ENCODE measurements at regions not wholly inside any gene's neighbourhood (a gene's known extent, or its start where the extent isn't known, plus 50 kb on each side); places are given as distances from the start of the nearest gene placed in this dataset.
A peak's percentile ranks its signal among the peaks of the same experiment; 100 is the strongest.

- H3K4me2 ChIP-seq (ENCODE audit: low read length), result no peak overlapping the region
These were observed 485.9 kb upstream of the JAG1 start for GRCh38 chr20:11159728-11160127.

GRCh38 chr20:11162026-11162775 lies 488.4 kb upstream of the JAG1 start:
- Histone ChIP-seq H3K79me2 (ENCODE audit: insufficient read depth, low read length) (no peaks in the 10 kb centered on the region), H3K27me3 (ENCODE audit: insufficient read depth, low read length) (no peaks in the 10 kb centered on the region), H3K4me3 (ENCODE audit: insufficient read depth, low read depth, low read length) (no peak overlapping the region), H3K9ac (ENCODE audit: low read length) (no peak overlapping the region), H3K27ac (ENCODE audit: low read depth, low read length) (no peak overlapping the region), H4K20me1 (ENCODE audit: insufficient read depth, low read length) (no peaks in the 10 kb centered on the region), H3K9me3 (ENCODE audit: insufficient read depth, low read depth, low read length) (no peaks in the 10 kb centered on the region), H2AFZ (ENCODE audit: low read depth, low read length) (no peak overlapping the region), H3K4me1 (ENCODE audit: insufficient read depth, low read length) (no peaks in the 10 kb centered on the region), H3K4me2 (ENCODE audit: low read length) (no peak overlapping the region), H3K36me3 (ENCODE audit: insufficient read depth, low read length) (no peaks in the 10 kb centered on the region)
- no peak for TF ChIP-seq EZH2 (IDR thresholded peaks at IDR 0.05; ENCODE audit: insufficient read depth, low read length)
- TF ChIP-seq, protein P1, sequence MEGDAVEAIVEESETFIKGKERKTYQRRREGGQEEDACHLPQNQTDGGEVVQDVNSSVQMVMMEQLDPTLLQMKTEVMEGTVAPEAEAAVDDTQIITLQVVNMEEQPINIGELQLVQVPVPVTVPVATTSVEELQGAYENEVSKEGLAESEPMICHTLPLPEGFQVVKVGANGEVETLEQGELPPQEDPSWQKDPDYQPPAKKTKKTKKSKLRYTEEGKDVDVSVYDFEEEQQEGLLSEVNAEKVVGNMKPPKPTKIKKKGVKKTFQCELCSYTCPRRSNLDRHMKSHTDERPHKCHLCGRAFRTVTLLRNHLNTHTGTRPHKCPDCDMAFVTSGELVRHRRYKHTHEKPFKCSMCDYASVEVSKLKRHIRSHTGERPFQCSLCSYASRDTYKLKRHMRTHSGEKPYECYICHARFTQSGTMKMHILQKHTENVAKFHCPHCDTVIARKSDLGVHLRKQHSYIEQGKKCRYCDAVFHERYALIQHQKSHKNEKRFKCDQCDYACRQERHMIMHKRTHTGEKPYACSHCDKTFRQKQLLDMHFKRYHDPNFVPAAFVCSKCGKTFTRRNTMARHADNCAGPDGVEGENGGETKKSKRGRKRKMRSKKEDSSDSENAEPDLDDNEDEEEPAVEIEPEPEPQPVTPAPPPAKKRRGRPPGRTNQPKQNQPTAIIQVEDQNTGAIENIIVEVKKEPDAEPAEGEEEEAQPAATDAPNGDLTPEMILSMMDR (IDR thresholded peaks at IDR 0.05; ENCODE audit: insufficient read depth, low read depth, low read length), result no peak
- DNase-seq (ENCODE audit: low read depth) (no peak), FAIRE-seq (no peak)
- no peaks in the 10 kb centered on the region for H3K36me3 Mint-ChIP-seq (ENCODE audit: low read depth, unreplicated experiment)
- no peak overlapping the region for H3K27ac Mint-ChIP-seq (ENCODE audit: unreplicated experiment)
- H3K27me3 Mint-ChIP-seq (ENCODE audit: low read depth, unreplicated experiment), result no peaks in the 10 kb centered on the region
- no peaks in the 10 kb centered on the region for H3K9me3 Mint-ChIP-seq (ENCODE audit: unreplicated experiment)
- H3K4me1 Mint-ChIP-seq (ENCODE audit: low read depth, unreplicated experiment), result peaks cover 12% of the 10 kb centered on the region
- H3K4me3 Mint-ChIP-seq (ENCODE audit: unreplicated experiment), result no peak overlapping the region

More at GRCh38 chr20:11159728-11160127, 485.9 kb upstream of the JAG1 start:
- no peak overlapping the region for H3K4me3 ChIP-seq (ENCODE audit: insufficient read depth, low read depth, low read length)
- Mint-ChIP-seq H3K27ac (ENCODE audit: unreplicated experiment) (peak overlapping the region; percentile 83), H3K27me3 (ENCODE audit: low read depth, unreplicated experiment) (no peaks in the 10 kb centered on the region), H3K4me3 (ENCODE audit: unreplicated experiment) (no peak overlapping the region), H3K36me3 (ENCODE audit: low read depth, unreplicated experiment) (no peaks in the 10 kb centered on the region), H3K9me3 (ENCODE audit: unreplicated experiment) (no peaks in the 10 kb centered on the region), H3K4me1 (ENCODE audit: low read depth, unreplicated experiment) (peaks cover 12% of the 10 kb centered on the region)
- no peaks in the 10 kb centered on the region for H4K20me1 ChIP-seq (ENCODE audit: insufficient read depth, low read length)
- H3K9ac ChIP-seq (ENCODE audit: low read length), result no peak overlapping the region
- no peaks in the 10 kb centered on the region for H3K4me1 ChIP-seq (ENCODE audit: insufficient read depth, low read length)
- DNase-seq (ENCODE audit: low read depth) (peak; percentile 84), FAIRE-seq (peak; percentile 5)
- H3K27ac ChIP-seq (ENCODE audit: low read depth, low read length), result no peak overlapping the region
- H3K27me3 ChIP-seq (ENCODE audit: insufficient read depth, low read length), result no peaks in the 10 kb centered on the region
- H3K9me3 ChIP-seq (ENCODE audit: insufficient read depth, low read depth, low read length), result no peaks in the 10 kb centered on the region
- no peaks in the 10 kb centered on the region for H3K36me3 ChIP-seq (ENCODE audit: insufficient read depth, low read length)
- TF ChIP-seq, protein P1 (IDR thresholded peaks at IDR 0.05; ENCODE audit: insufficient read depth, low read depth, low read length), result no peak
- H2AFZ ChIP-seq (ENCODE audit: low read depth, low read length), result no peak overlapping the region
- no peaks in the 10 kb centered on the region for H3K79me2 ChIP-seq (ENCODE audit: insufficient read depth, low read length)

DNA sequence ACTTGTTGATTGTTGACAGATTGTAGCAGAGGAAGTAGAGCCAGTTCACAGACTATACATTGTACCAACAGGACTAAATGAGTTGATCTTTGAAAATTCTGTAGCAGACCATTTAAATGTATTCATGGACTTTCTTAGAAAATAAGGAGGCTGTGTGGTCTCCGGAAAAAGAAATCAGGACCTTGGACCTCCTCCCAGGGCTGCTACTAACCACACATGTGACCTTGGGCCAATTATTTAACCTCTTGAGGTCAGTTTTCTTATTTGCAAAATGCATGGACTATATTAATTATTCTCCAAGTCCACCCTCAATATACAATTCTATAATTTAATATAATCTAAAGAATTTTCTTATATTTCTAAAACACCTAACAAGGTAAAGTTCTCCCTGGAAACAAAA lies 492.0 kb upstream of the JAG1 start:
- Mint-ChIP-seq H3K4me3 (ENCODE audit: unreplicated experiment) (no peak overlapping the region), H3K4me1 (ENCODE audit: low read depth, unreplicated experiment) (peaks cover 33% of the 10 kb centered on the region), H3K27me3 (ENCODE audit: low read depth, unreplicated experiment) (no peaks in the 10 kb centered on the region), H3K27ac (ENCODE audit: unreplicated experiment) (no peak overlapping the region), H3K9me3 (ENCODE audit: unreplicated experiment) (peaks cover 2% of the 10 kb centered on the region), H3K36me3 (ENCODE audit: low read depth, unreplicated experiment) (no peaks in the 10 kb centered on the region)
- H4K20me1 ChIP-seq (ENCODE audit: insufficient read depth, low read length), result no peaks in the 10 kb centered on the region
- no peak overlapping the region for H2AFZ ChIP-seq (ENCODE audit: low read depth, low read length)
- H3K4me3 ChIP-seq (ENCODE audit: insufficient read depth, low read depth, low read length), result no peak overlapping the region
- H3K79me2 ChIP-seq (ENCODE audit: insufficient read depth, low read length), result no peaks in the 10 kb centered on the region
- no peak for TF ChIP-seq EZH2 (IDR thresholded peaks at IDR 0.05; ENCODE audit: insufficient read depth, low read length)
- TF ChIP-seq, protein P1 (IDR thresholded peaks at IDR 0.05; ENCODE audit: insufficient read depth, low read depth, low read length), result no peak
- no peaks in the 10 kb centered on the region for H3K9me3 ChIP-seq (ENCODE audit: insufficient read depth, low read depth, low read length)
- no peak for DNase-seq (ENCODE audit: low read depth)
- no peak overlapping the region for H3K27ac ChIP-seq (ENCODE audit: low read depth, low read length)
- no peaks in the 10 kb centered on the region for H3K27me3 ChIP-seq (ENCODE audit: insufficient read depth, low read length)
- no peak overlapping the region for H3K4me2 ChIP-seq (ENCODE audit: low read length)
- H3K4me1 ChIP-seq (ENCODE audit: insufficient read depth, low read length), result no peaks in the 10 kb centered on the region
- no peaks in the 10 kb centered on the region for H3K36me3 ChIP-seq (ENCODE audit: insufficient read depth, low read length)
- FAIRE-seq, result no peak
- no peak overlapping the region for H3K9ac ChIP-seq (ENCODE audit: low read length)
